Activated T-helper 1 cell treated with anti-CD3 and anti-CD28 coated beads, Interleukin-2, amount 50 U/mL, for 16 hours (primary cell): ENCODE measurements at regions not wholly inside any gene's neighbourhood (a gene's known extent, or its start where the extent isn't known, plus 50 kb on each side); places are given as distances from the start of the nearest gene placed in this dataset.

Experiments
- DNase-seq, 2 donors: peaks; one replicate each; pipeline ENCODE4 v3.0.0-alpha.2; 2020; ENCODE audit warnings: low read depth in 1 of 2, low spot score in 1 of 2

- no peak for DNase-seq
Measured at GRCh38 chr2:33848486-33848885, 249.4 kb upstream of the FAM98A start.

- DNase-seq, result no peak
Measured at GRCh38 chr2:33839791-33840190, 240.7 kb upstream of the FAM98A start.

- no peak for DNase-seq
Measured at GRCh38 chr2:33836628-33837027, 237.5 kb upstream of the FAM98A start.

- DNase-seq, result no peak
Measured at GRCh38 chr2:33835911-33836310, 236.8 kb upstream of the FAM98A start.

GRCh38 chr2:33822964-33823363 is 223.9 kb upstream of the FAM98A start:
- DNase-seq, result no peak

- no peak for DNase-seq
Measured at GRCh38 chr2:33812707-33813106, 213.6 kb upstream of the FAM98A start.

- no peak for DNase-seq
Measured at GRCh38 chr2:33810046-33810835, 211.1 kb upstream of the FAM98A start.

- DNase-seq, result no peak
Measured at GRCh38 chr2:33806041-33806440, 206.9 kb upstream of the FAM98A start.

GRCh38 chr2:33804155-33804554 is 205.1 kb upstream of the FAM98A start:
- DNase-seq, result no peak

- DNase-seq, result no peak
Measured at GRCh38 chr2:33796511-33796910, 197.4 kb upstream of the FAM98A start.

GRCh38 chr2:33791625-33792024 is 192.5 kb upstream of the FAM98A start:
- no peak for DNase-seq

- DNase-seq, result no peak
Measured at GRCh38 chr2:33788044-33788443, 188.9 kb upstream of the FAM98A start.

- no peak for DNase-seq
Measured at GRCh38 chr2:33786881-33787280, 187.8 kb upstream of the FAM98A start.

GRCh38 chr2:33785201-33786106 is 186.4 kb upstream of the FAM98A start:
- DNase-seq, result no peak

- DNase-seq, result no peak
Measured at GRCh38 chr2:33784488-33784887, 185.4 kb upstream of the FAM98A start.

- no peak for DNase-seq
Measured at GRCh38 chr2:33782395-33783230, 183.5 kb upstream of the FAM98A start.

- DNase-seq, result no peak
Measured at GRCh38 chr2:33777786-33778185, 178.7 kb upstream of the FAM98A start.

GRCh38 chr2:33775306-33775705 is 176.2 kb upstream of the FAM98A start:
- no peak for DNase-seq

GRCh38 chr2:33770023-33770422 is 170.9 kb upstream of the FAM98A start:
- no peak for DNase-seq

GRCh38 chr2:33766175-33766574 is 167.1 kb upstream of the FAM98A start:
- DNase-seq, result no peak

- DNase-seq, result no peak
Measured at GRCh38 chr2:33765122-33765521, 166.0 kb upstream of the FAM98A start.
